Loucy (cell line): ENCODE measurements at regions not wholly inside any gene's neighbourhood (a gene's known extent, or its start where the extent isn't known, plus 50 kb on each side); places are given as distances from the start of the nearest gene placed in this dataset.

Source experiments
- H2AFZ ChIP-seq: fragments of 200-600 bp; sonication (generic); 2 replicates; pipeline ENCODE4 v1.6.0; 2016; ENCODE audit warnings: antibody characterized with exemption, mild to moderate bottlenecking, low read length, moderate library complexity
- H3F3A ChIP-seq: fragments of 200-600 bp; 2 replicates; pipeline ENCODE4 v1.6.0; 2016; ENCODE audit warnings: antibody characterized with exemption, low read depth, mild to moderate bottlenecking
- H3K27me3 ChIP-seq: fragments of 200-600 bp; sonication (generic); 2 replicates; pipeline ENCODE4 v1.6.1; 2014; ENCODE audit warnings: low read length, mild to moderate bottlenecking; ENCODE audit not compliant: insufficient read depth, poor library complexity, severe bottlenecking
- H3K36me3 ChIP-seq: fragments of 200-600 bp; sonication (generic); 2 replicates; pipeline ENCODE4 v1.6.1; 2016; ENCODE audit warnings: low read length; ENCODE audit not compliant: insufficient read depth
- H3K4me1 ChIP-seq: fragments of 200-600 bp; sonication (generic); 2 replicates; pipeline ENCODE4 v1.5.1; 2014; ENCODE audit warnings: low read length, mild to moderate bottlenecking; ENCODE audit not compliant: insufficient read depth, poor library complexity, severe bottlenecking
- H3K4me2 ChIP-seq: fragments of 200-600 bp; sonication (generic); 2 replicates; pipeline ENCODE4 v1.6.0; 2014; ENCODE audit warnings: antibody characterized with exemption, low read length, low read depth, mild to moderate bottlenecking; ENCODE audit not compliant: poor library complexity, severe bottlenecking
- H3K4me3 ChIP-seq: fragments of 200-600 bp; sonication (generic); 2 replicates; pipeline ENCODE4 v1.5.1; 2014; ENCODE audit warnings: low read length, mild to moderate bottlenecking, mixed read lengths; ENCODE audit not compliant: poor library complexity, severe bottlenecking
- H3K79me2 ChIP-seq: fragments of 200-600 bp; sonication (generic); 2 replicates; pipeline ENCODE4 v1.6.1; 2014; ENCODE audit warnings: low read length; ENCODE audit not compliant: insufficient read depth
- H3K9ac ChIP-seq: fragments of 200-600 bp; sonication (generic); 2 replicates; pipeline ENCODE4 v1.6.0; 2014; ENCODE audit warnings: mild to moderate bottlenecking, low read depth, low read length, moderate library complexity; ENCODE audit not compliant: poor library complexity, severe bottlenecking
- H3K9me2 ChIP-seq: fragments of 200-600 bp; sonication (generic); replicated peaks from 2 replicates; pipeline ENCODE4 v1.6.1; 2016; ENCODE audit warnings: low read depth, low read length, mixed read lengths
- H3K9me3 ChIP-seq: fragments of 200-600 bp; sonication (generic); 2 replicates; pipeline ENCODE4 v1.6.1; 2014; ENCODE audit warnings: mild to moderate bottlenecking, antibody characterized with exemption, low read length, low read depth; ENCODE audit not compliant: insufficient read depth
- H4K20me1 ChIP-seq: fragments of 200-600 bp; sonication (generic); 2 replicates; pipeline ENCODE4 v1.6.0; 2014; ENCODE audit warnings: antibody characterized with exemption, low read length, mild to moderate bottlenecking; ENCODE audit not compliant: insufficient read depth, poor library complexity, severe bottlenecking
- CTCF ChIP-seq: fragments of 200-600 bp; sonication (generic); conservative IDR thresholded peaks from 2 replicates; pipeline ENCODE4 v1.5.1; 2014; ENCODE audit warnings: mild to moderate bottlenecking, antibody characterized with exemption, low read length
- EZH2phosphoT487 ChIP-seq: fragments of 200-600 bp; IDR thresholded peaks from 2 replicates; pipeline ENCODE4 v1.6.1; 2018; ENCODE audit warnings: antibody characterized with exemption, mild to moderate bottlenecking, moderate library complexity, borderline replicate concordance

- no peak overlapping the region for H3K4me3 ChIP-seq
- no peaks in the 10 kb centered on the region for H4K20me1 ChIP-seq
- H3K9me2 ChIP-seq, result no peaks in the 10 kb centered on the region
- H3K36me3 ChIP-seq, result no peaks in the 10 kb centered on the region
- no peak overlapping the region for H2AFZ ChIP-seq
- no peaks in the 10 kb centered on the region for H3K79me2 ChIP-seq
- H3K27me3 ChIP-seq, result no peaks in the 10 kb centered on the region
- no peaks in the 10 kb centered on the region for H3K4me1 ChIP-seq
- no peaks in the 10 kb centered on the region for H3F3A ChIP-seq
- H3K9ac ChIP-seq, result no peak overlapping the region
- H3K4me2 ChIP-seq, result no peak overlapping the region
- TF ChIP-seq EZH2phosphoT487, result no peak
- no peak for TF ChIP-seq CTCF
- no peaks in the 10 kb centered on the region for H3K9me3 ChIP-seq
These were observed 1114.5 kb downstream of the RAPGEF2 start for GRCh38 chr4:160217352-160217751.

GRCh38 chr4:160224049-160224448, 1121.2 kb downstream of the RAPGEF2 start:
- H3K9me3 ChIP-seq, result no peaks in the 10 kb centered on the region
- H3K4me3 ChIP-seq, result no peak overlapping the region
- no peaks in the 10 kb centered on the region for H3K79me2 ChIP-seq
- H3K9ac ChIP-seq, result no peak overlapping the region
- H4K20me1 ChIP-seq, result no peaks in the 10 kb centered on the region
- H2AFZ ChIP-seq, result no peak overlapping the region
- H3K9me2 ChIP-seq, result no peaks in the 10 kb centered on the region
- H3K27me3 ChIP-seq, result no peaks in the 10 kb centered on the region
- H3K36me3 ChIP-seq, result no peaks in the 10 kb centered on the region
- H3F3A ChIP-seq, result no peaks in the 10 kb centered on the region
- H3K4me2 ChIP-seq, result no peak overlapping the region
- H3K4me1 ChIP-seq, result no peaks in the 10 kb centered on the region
- TF ChIP-seq CTCF, result no peak

- H2AFZ ChIP-seq, result no peak overlapping the region
- H3K9ac ChIP-seq, result no peak overlapping the region
- TF ChIP-seq CTCF, result no peak
- TF ChIP-seq EZH2phosphoT487, result no peak
- no peaks in the 10 kb centered on the region for H3K9me3 ChIP-seq
- no peak overlapping the region for H3K4me2 ChIP-seq
- no peak overlapping the region for H3K4me3 ChIP-seq
- H3K27me3 ChIP-seq, result no peaks in the 10 kb centered on the region
- no peaks in the 10 kb centered on the region for H3K4me1 ChIP-seq
- no peaks in the 10 kb centered on the region for H3K36me3 ChIP-seq
- no peaks in the 10 kb centered on the region for H4K20me1 ChIP-seq
- no peaks in the 10 kb centered on the region for H3K79me2 ChIP-seq
- H3K9me2 ChIP-seq, result no peaks in the 10 kb centered on the region
- no peaks in the 10 kb centered on the region for H3F3A ChIP-seq
These were observed 1130.3 kb downstream of the RAPGEF2 start for GRCh38 chr4:160233141-160233540.
